ENCODE measurements at regions not wholly inside any gene's neighbourhood (a gene's known extent, or its start where the extent isn't known, plus 50 kb on each side); places are given as distances from the start of the nearest gene placed in this dataset.

GRCh38 chr5:143585970-143586369, 182.5 kb upstream of the NR3C1 start:
- no peak for TF ChIP-seq CTCF (IDR thresholded peaks at IDR 0.05)
- Histone ChIP-seq H3K9me3 (no peaks in the 10 kb centered on the region), H3K4me1 (ENCODE audit: low read depth) (no peaks in the 10 kb centered on the region), H3K4me3 (no peak overlapping the region), H3K36me3 (ENCODE audit: low read depth) (no peaks in the 10 kb centered on the region)
- ATAC-seq (no peak), DNase-seq (no peak)
- intact Hi-C loops (cut with DNase I, micrococcal nuclease): no loop called here

DNA sequence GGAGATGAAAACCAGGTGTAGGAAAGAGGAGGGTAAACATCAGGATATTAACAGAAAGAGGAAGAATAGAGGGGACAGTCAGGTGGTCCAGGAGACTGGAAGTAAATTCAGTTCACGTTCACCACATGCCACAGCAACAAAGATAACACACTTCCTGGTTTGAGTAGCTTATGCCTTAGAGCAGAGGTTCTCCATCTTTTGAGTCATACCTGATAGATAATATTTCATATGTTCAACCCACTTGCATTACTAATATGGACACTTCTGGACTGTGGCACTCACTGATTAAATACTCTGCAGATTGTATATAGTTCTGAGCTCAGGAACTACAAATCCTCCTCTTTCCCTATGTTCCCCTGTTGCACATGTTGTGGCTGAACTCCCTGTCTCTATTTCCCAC, 179.9 kb upstream of the NR3C1 start:
- intact Hi-C loops (cut with DNase I, micrococcal nuclease): no loop called here
- Histone ChIP-seq H3K9me3 (no peaks in the 10 kb centered on the region), H3K36me3 (ENCODE audit: low read depth) (no peaks in the 10 kb centered on the region), H3K4me3 (no peak overlapping the region), H3K4me1 (ENCODE audit: low read depth) (no peaks in the 10 kb centered on the region)
- ATAC-seq: no peak
- no peak for DNase-seq
- no peak for TF ChIP-seq CTCF (IDR thresholded peaks at IDR 0.05)

DNA sequence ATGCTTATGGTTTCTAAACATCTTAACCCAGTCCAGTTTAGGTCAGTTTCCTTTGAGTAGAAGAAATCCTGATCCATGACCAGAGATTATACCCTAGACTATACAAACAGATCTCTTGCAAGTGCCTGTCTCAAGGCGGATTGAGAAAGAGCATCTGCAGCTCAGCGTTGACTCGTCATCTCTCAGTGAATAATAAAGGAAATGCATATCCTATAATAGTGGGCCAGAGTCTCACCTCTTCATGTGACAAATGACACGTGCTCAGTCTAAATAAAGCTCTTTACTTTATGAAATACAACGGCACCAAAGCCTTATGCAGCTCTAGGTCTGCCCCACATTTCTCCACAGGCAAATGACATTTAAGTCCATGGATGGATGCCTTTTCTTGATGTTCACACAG, 179.4 kb upstream of the NR3C1 start:
- Histone ChIP-seq H3K36me3 (ENCODE audit: low read depth) (no peaks in the 10 kb centered on the region), H3K4me3 (no peak overlapping the region), H3K4me1 (ENCODE audit: low read depth) (no peaks in the 10 kb centered on the region), H3K9me3 (no peaks in the 10 kb centered on the region)
- no peak for TF ChIP-seq CTCF (IDR thresholded peaks at IDR 0.05)
- DNase-seq (no peak), ATAC-seq (no peak)
- intact Hi-C loops (cut with DNase I, micrococcal nuclease): no loop called here

DNA sequence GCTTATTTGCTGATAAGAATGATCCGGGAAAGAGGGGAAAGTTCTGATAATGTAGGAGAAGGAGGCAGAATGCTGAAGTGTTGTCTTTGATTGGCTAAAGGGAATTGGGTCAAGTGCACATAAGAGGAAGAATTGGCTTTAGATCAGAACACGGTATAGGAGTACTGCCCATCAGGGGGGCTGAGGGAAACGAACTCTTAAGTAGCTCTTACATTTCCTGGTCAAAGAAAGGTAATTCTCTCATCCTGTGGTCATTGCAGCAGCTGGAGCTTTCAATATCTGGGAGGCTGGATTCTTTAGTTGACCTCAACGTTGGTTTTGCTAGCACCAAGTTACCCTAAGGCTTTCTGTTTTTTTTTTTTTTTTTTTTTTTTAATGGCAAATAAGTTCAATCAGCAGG, 178.7 kb upstream of the NR3C1 start:
- intact Hi-C loops (cut with DNase I, micrococcal nuclease): no loop called here
- Histone ChIP-seq H3K9me3 (no peaks in the 10 kb centered on the region), H3K4me1 (ENCODE audit: low read depth) (no peaks in the 10 kb centered on the region), H3K4me3 (no peak overlapping the region), H3K36me3 (ENCODE audit: low read depth) (no peaks in the 10 kb centered on the region)
- no peak for TF ChIP-seq CTCF (IDR thresholded peaks at IDR 0.05)
- no peak for ATAC-seq
- no peak for DNase-seq

DNA sequence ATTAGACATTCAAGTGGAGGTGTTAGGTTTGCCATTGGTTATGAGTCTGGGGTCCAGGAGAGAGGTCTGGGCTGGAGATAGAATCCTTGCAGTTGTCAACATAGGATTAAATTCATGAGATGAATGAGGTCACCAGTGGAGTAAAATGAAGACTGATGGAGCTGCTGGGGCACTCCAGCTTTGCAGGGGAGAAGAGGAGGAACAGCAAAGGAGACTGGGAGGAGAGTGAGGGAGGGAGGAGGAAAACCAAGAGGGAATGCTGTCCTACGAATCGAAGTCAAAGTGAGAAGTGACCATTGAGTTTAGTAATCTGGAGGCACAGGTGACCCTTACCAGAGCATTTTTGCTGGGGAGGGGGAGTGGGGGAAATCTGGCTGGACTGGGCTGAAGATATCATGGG, 178.2 kb upstream of the NR3C1 start:
- DNase-seq: no peak
- H3K36me3 ChIP-seq (ENCODE audit: low read depth): no peaks in the 10 kb centered on the region
- ATAC-seq: no peak
- H3K4me1 ChIP-seq (ENCODE audit: low read depth): no peaks in the 10 kb centered on the region
- intact Hi-C loops (cut with DNase I, micrococcal nuclease): no loop called here
- TF ChIP-seq CTCF (IDR thresholded peaks at IDR 0.05): no peak
- H3K4me3 ChIP-seq: no peak overlapping the region
- H3K9me3 ChIP-seq: no peaks in the 10 kb centered on the region

DNA sequence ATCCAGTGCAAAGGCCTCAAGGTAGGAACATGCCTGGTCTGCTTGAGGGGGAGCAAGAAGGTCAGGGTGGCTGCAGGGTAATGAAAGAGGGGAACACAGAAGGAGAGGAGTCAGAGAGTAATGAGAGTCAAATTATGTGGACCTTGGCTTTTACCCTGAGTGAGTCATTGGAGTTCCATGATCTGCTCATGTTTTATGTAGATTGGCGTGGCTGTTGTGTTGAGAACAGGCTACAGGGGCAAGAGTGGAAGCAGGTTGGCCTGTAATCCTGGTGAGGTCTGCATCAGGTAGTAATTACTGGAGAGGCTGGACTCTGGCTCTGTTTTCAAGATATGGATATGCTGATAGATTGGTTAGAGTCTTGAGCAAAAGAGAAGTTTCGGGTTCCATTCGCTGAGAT, 177.7 kb upstream of the NR3C1 start:
- no peak overlapping the region for H3K4me3 ChIP-seq
- ATAC-seq: peak; percentile 67
- DNase-seq: no peak
- H3K36me3 ChIP-seq (ENCODE audit: low read depth): no peaks in the 10 kb centered on the region
- H3K4me1 ChIP-seq (ENCODE audit: low read depth): no peaks in the 10 kb centered on the region
- intact Hi-C loops (cut with DNase I, micrococcal nuclease): no loop called here
- no peaks in the 10 kb centered on the region for H3K9me3 ChIP-seq
- TF ChIP-seq CTCF (IDR thresholded peaks at IDR 0.05): no peak
